DOHH2 (cell line): ENCODE measurements at regions not wholly inside any gene's neighbourhood (a gene's known extent, or its start where the extent isn't known, plus 50 kb on each side); places are given as distances from the start of the nearest gene placed in this dataset.

Experiments
- H3F3A ChIP-seq: fragments of 200-600 bp; sonication (generic), shearing (Covaris generic); 2 replicates; pipeline ENCODE4 v1.6.0; 2016; ENCODE audit warnings: antibody characterized with exemption, mild to moderate bottlenecking; ENCODE audit not compliant: control insufficient read depth, insufficient read depth
- H3K27ac ChIP-seq: fragments of 200-600 bp; sonication (generic); 2 replicates; pipeline ENCODE4 v1.5.1; 2014; ENCODE audit warnings: low read depth, mild to moderate bottlenecking, low read length, moderate library complexity
- H3K27me3 ChIP-seq: fragments of 200-600 bp; sonication (generic); 2 replicates; pipeline ENCODE4 v1.6.1; 2014; ENCODE audit warnings: mild to moderate bottlenecking, low read length, mixed read lengths; ENCODE audit not compliant: control insufficient read depth
- H3K36me3 ChIP-seq: fragments of 200-600 bp; sonication (generic); 2 replicates; pipeline ENCODE4 v1.6.1; 2014; ENCODE audit warnings: mild to moderate bottlenecking, low read length, moderate library complexity, mixed read lengths; ENCODE audit not compliant: control insufficient read depth
- H3K4me1 ChIP-seq: fragments of 200-600 bp; sonication (generic); 2 replicates; pipeline ENCODE4 v1.6.1; 2014; ENCODE audit warnings: mild to moderate bottlenecking, low read length, mixed read lengths; ENCODE audit not compliant: control insufficient read depth
- H3K4me2 ChIP-seq: fragments of 200-600 bp; sonication (generic); 2 replicates; pipeline ENCODE4 v1.6.0; 2014; ENCODE audit warnings: mild to moderate bottlenecking, low read length, moderate library complexity
- H3K4me3 ChIP-seq: fragments of 200-600 bp; sonication (generic); 2 replicates; pipeline ENCODE4 v1.5.1; 2014; ENCODE audit warnings: mild to moderate bottlenecking, low read length, mixed read lengths
- H3K79me2 ChIP-seq: fragments of 200-600 bp; sonication (generic); 2 replicates; pipeline ENCODE4 v1.6.1; 2014; ENCODE audit warnings: mild to moderate bottlenecking, low read length, mixed read lengths; ENCODE audit not compliant: control insufficient read depth
- H3K9me2 ChIP-seq: fragments of 200-600 bp; sonication (generic); replicated peaks from 2 replicates; pipeline ENCODE4 v1.6.1; 2014; ENCODE audit warnings: mild to moderate bottlenecking, low read length, mixed read lengths; ENCODE audit not compliant: control insufficient read depth
- H3K9me3 ChIP-seq: fragments of 200-600 bp; sonication (generic); 2 replicates; pipeline ENCODE4 v1.6.1; 2014; ENCODE audit warnings: antibody characterized with exemption, low read length, mixed read lengths; ENCODE audit not compliant: control insufficient read depth, insufficient read depth
- H4K20me1 ChIP-seq: fragments of 200-600 bp; sonication (generic); 2 replicates; pipeline ENCODE4 v1.6.0; 2014; ENCODE audit warnings: low read depth, mild to moderate bottlenecking, antibody characterized with exemption, low read length, moderate library complexity; ENCODE audit not compliant: control insufficient read depth, insufficient read depth
- CTCF ChIP-seq: fragments of 200-600 bp; sonication (generic); IDR thresholded peaks from one replicate; pipeline ENCODE4 v1.5.1; 2014; ENCODE audit warnings: antibody characterized with exemption, mild to moderate bottlenecking, low read depth, low read length; ENCODE audit not compliant: poor library complexity, severe bottlenecking
- EZH2phosphoT487 ChIP-seq: fragments of 200-600 bp; sonication (generic); IDR thresholded peaks from 2 replicates; pipeline ENCODE4 v1.6.1; 2017; ENCODE audit warnings: borderline replicate concordance, mild to moderate bottlenecking, antibody characterized with exemption, low read length, moderate library complexity, mixed read lengths

- H3K4me2 ChIP-seq = no peak overlapping the region
- H3K4me3 ChIP-seq = no peak overlapping the region
- no peaks in the 10 kb centered on the region for H3F3A ChIP-seq
- H3K9me2 ChIP-seq = no peaks in the 10 kb centered on the region
- no peaks in the 10 kb centered on the region for H4K20me1 ChIP-seq
- TF ChIP-seq EZH2phosphoT487 (no peak), CTCF (no peak)
- no peaks in the 10 kb centered on the region for H3K36me3 ChIP-seq
- H3K79me2 ChIP-seq = no peaks in the 10 kb centered on the region
- no peaks in the 10 kb centered on the region for H3K9me3 ChIP-seq
- H3K27ac ChIP-seq = no peak overlapping the region
- H3K4me1 ChIP-seq = no peaks in the 10 kb centered on the region
- no peaks in the 10 kb centered on the region for H3K27me3 ChIP-seq
Measured at GRCh38 chr13:73608157-73608516, 526.1 kb downstream of the KLF12 start.

- no peaks in the 10 kb centered on the region for H3K9me3 ChIP-seq
- no peaks in the 10 kb centered on the region for H3K36me3 ChIP-seq
- no peak overlapping the region for H3K4me3 ChIP-seq
- H3K27ac ChIP-seq = no peak overlapping the region
- no peaks in the 10 kb centered on the region for H4K20me1 ChIP-seq
- no peaks in the 10 kb centered on the region for H3K27me3 ChIP-seq
- H3K4me1 ChIP-seq = no peaks in the 10 kb centered on the region
- TF ChIP-seq CTCF = no peak
- no peak for TF ChIP-seq EZH2phosphoT487
- H3K4me2 ChIP-seq = no peak overlapping the region
- no peaks in the 10 kb centered on the region for H3F3A ChIP-seq
- H3K9me2 ChIP-seq = no peaks in the 10 kb centered on the region
- H3K79me2 ChIP-seq = no peaks in the 10 kb centered on the region
Measured at GRCh38 chr13:73607489-73608156, 526.6 kb downstream of the KLF12 start.

GRCh38 chr13:73603646-73604045 lies 530.6 kb downstream of the KLF12 start:
- Histone ChIP-seq H3K4me2 (no peak overlapping the region), H4K20me1 (no peaks in the 10 kb centered on the region), H3F3A (no peaks in the 10 kb centered on the region), H3K9me3 (no peaks in the 10 kb centered on the region), H3K36me3 (no peaks in the 10 kb centered on the region), H3K4me1 (no peaks in the 10 kb centered on the region), H3K4me3 (no peak overlapping the region), H3K9me2 (no peaks in the 10 kb centered on the region), H3K27ac (no peak overlapping the region), H3K27me3 (no peaks in the 10 kb centered on the region), H3K79me2 (no peaks in the 10 kb centered on the region)
- no peak for TF ChIP-seq EZH2phosphoT487
- no peak for TF ChIP-seq CTCF
